Umbilical cord (tissue), 1 donor: ENCODE measurements at regions not wholly inside any gene's neighbourhood (a gene's known extent, or its start where the extent isn't known, plus 50 kb on each side); places are given as distances from the start of the nearest gene placed in this dataset.
A peak's percentile ranks its signal among the peaks of the same experiment; 100 is the strongest.
"Not testable (repeated sequence)": the region's sequence is repeated elsewhere in the genome, so short reads cannot be mapped to it uniquely, and the experiment has no call there.

Source experiments
- DNase-seq: peaks from one replicate; pipeline ENCODE4 v3.0.0-alpha.2; 2015; ENCODE audit warnings: low spot score

GRCh38 chr7:9698375-9698774 lies 1265.0 kb downstream of the NXPH1 start:
- no peak for DNase-seq

- no peak for DNase-seq
Measured at GRCh38 chr7:9709216-9709615, 1264.5 kb upstream of the PHF14 start.

- DNase-seq: no peak
Measured at GRCh38 chr7:9711259-9711918, 1262.3 kb upstream of the PHF14 start.

- no peak for DNase-seq
Measured at GRCh38 chr7:9718071-9718661, 1255.5 kb upstream of the PHF14 start.

GRCh38 chr7:9719303-9719702 lies 1254.4 kb upstream of the PHF14 start:
- DNase-seq: no peak

GRCh38 chr7:9719721-9720120 lies 1254.0 kb upstream of the PHF14 start:
- no peak for DNase-seq

- not testable (repeated sequence) for DNase-seq
Measured at GRCh38 chr7:9725940-9726663, 1247.6 kb upstream of the PHF14 start.

- not testable (repeated sequence) for DNase-seq
Measured at GRCh38 chr7:9726811-9727210, 1246.9 kb upstream of the PHF14 start.

- not testable (repeated sequence) for DNase-seq
Measured at GRCh38 chr7:9727467-9727869, 1246.2 kb upstream of the PHF14 start.

- not testable (repeated sequence) for DNase-seq
Measured at GRCh38 chr7:9728014-9728657, 1245.5 kb upstream of the PHF14 start.

- DNase-seq: no peak
Measured at GRCh38 chr7:9752033-9752432, 1221.6 kb upstream of the PHF14 start.

- DNase-seq: no peak
Measured at GRCh38 chr7:9761224-9761623, 1212.4 kb upstream of the PHF14 start.

GRCh38 chr7:9776900-9777299 lies 1196.8 kb upstream of the PHF14 start:
- no peak for DNase-seq

- no peak for DNase-seq
Measured at GRCh38 chr7:9778367-9778766, 1195.3 kb upstream of the PHF14 start.

- no peak for DNase-seq
Measured at GRCh38 chr7:9781710-9782109, 1192.0 kb upstream of the PHF14 start.

GRCh38 chr7:9782275-9782674 lies 1191.4 kb upstream of the PHF14 start:
- no peak for DNase-seq

- no peak for DNase-seq
Measured at GRCh38 chr7:9785211-9785610, 1188.5 kb upstream of the PHF14 start.

GRCh38 chr7:9796241-9796640 lies 1177.4 kb upstream of the PHF14 start:
- no peak for DNase-seq

GRCh38 chr7:9822458-9823290 lies 1151.0 kb upstream of the PHF14 start:
- no peak for DNase-seq

GRCh38 chr7:9835199-9835598 lies 1138.5 kb upstream of the PHF14 start:
- peak; percentile 4 for DNase-seq

- DNase-seq: no peak
Measured at GRCh38 chr7:9836671-9837070, 1137.0 kb upstream of the PHF14 start.

GRCh38 chr7:9842301-9842700 lies 1131.4 kb upstream of the PHF14 start:
- DNase-seq: no peak
